Effector memory CD8-positive, alpha-beta T cell (primary cell): ENCODE measurements at regions not wholly inside any gene's neighbourhood (a gene's known extent, or its start where the extent isn't known, plus 50 kb on each side); places are given as distances from the start of the nearest gene placed in this dataset.
A peak's percentile ranks its signal among the peaks of the same experiment; 100 is the strongest.

ENCODE experiments used
- ATAC-seq: fragments of 150-1000 bp; cut with Tn5 transposase; replicated peaks from 2 replicates; pipeline ENCODE4 v1.10.0; 2021; ENCODE audit warnings: mild to moderate bottlenecking, moderate library complexity
- DNase-seq, 3 experiments: peaks; one replicate each; pipeline ENCODE4 v3.0.0; 2021
- H3K27ac Mint-ChIP-seq, 2 donors: one replicate each; pipeline ENCODE4 v1.8.0; 2022; ENCODE audit warnings: mild to moderate bottlenecking in 2 of 2, mixed read lengths in 2 of 2, moderate library complexity in 2 of 2
- H3K27me3 Mint-ChIP-seq, 2 donors: one replicate each; pipeline ENCODE4 v1.8.0; 2022; ENCODE audit warnings: mixed read lengths in 2 of 2
- H3K36me3 Mint-ChIP-seq: one replicate; pipeline ENCODE4 v1.8.0; 2022; ENCODE audit warnings: mild to moderate bottlenecking, moderate library complexity, mixed read lengths; ENCODE audit not compliant: insufficient read depth
- H3K4me1 Mint-ChIP-seq, 2 donors: one replicate each; pipeline ENCODE4 v1.8.0; 2022; ENCODE audit warnings: low read depth in 2 of 2, mixed read lengths in 2 of 2
- H3K4me3 Mint-ChIP-seq, 2 donors: one replicate each; pipeline ENCODE4 v1.8.0; 2022; ENCODE audit warnings: mild to moderate bottlenecking in 2 of 2, mixed read lengths in 2 of 2, moderate library complexity in 2 of 2
- H3K9me3 Mint-ChIP-seq, 2 donors: one replicate each; pipeline ENCODE4 v1.8.0; 2022; ENCODE audit warnings: mixed read lengths in 2 of 2

GRCh38 chr14:65318636-65319506, 93.7 kb upstream of the FUT8 start:
- Mint-ChIP-seq H3K36me3 (no peaks in the 10 kb centered on the region), H3K27me3 (no peaks in the 10 kb centered on the region), H3K27ac (no peak overlapping the region), H3K9me3 (no peaks in the 10 kb centered on the region), H3K4me3 (no peak overlapping the region), H3K4me1 (peaks cover 0 to 3% of the 10 kb centered on the region in 2 donors)
- ATAC-seq (peak; percentile 31), DNase-seq (no peak)

GRCh38 chr14:65320661-65321308, 91.7 kb upstream of the FUT8 start:
- Mint-ChIP-seq H3K4me3 (no peak overlapping the region), H3K27ac (no peak overlapping the region), H3K9me3 (no peaks in the 10 kb centered on the region), H3K4me1 (peaks cover 0 to 3% of the 10 kb centered on the region in 2 donors), H3K27me3 (no peaks in the 10 kb centered on the region), H3K36me3 (no peaks in the 10 kb centered on the region)
- DNase-seq: no peak
- ATAC-seq: no peak

GRCh38 chr14:65321370-65321875, 91.1 kb upstream of the FUT8 start:
- H3K4me3 Mint-ChIP-seq: no peak overlapping the region
- H3K4me1 Mint-ChIP-seq: peaks cover 0 to 3% of the 10 kb centered on the region in 2 donors
- H3K27me3 Mint-ChIP-seq: no peaks in the 10 kb centered on the region
- no peaks in the 10 kb centered on the region for H3K9me3 Mint-ChIP-seq
- no peak overlapping the region for H3K27ac Mint-ChIP-seq
- no peak for DNase-seq
- H3K36me3 Mint-ChIP-seq: no peaks in the 10 kb centered on the region
- no peak for ATAC-seq

DNA sequence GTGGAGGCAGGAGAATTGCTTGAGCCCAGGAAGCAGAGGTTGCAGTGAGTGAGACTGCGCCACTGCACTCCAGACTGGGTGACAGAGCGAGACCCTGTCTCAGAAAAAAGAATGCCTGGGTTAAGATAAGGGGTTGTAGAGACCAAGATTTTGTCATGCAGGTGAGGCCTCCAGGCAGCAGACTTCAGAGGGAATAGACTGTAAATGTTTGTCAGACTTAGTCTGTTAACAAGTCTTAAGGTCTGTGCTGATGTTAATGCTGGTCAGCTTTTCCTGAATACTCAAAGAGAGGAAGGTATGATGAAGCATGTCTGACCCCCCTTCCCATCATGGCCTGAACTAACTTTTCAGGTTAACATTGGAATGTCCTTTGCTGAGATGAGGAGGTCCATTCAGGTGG, 83.0 kb upstream of the FUT8 start:
- ATAC-seq: no peak
- H3K27ac Mint-ChIP-seq: no peak overlapping the region
- H3K9me3 Mint-ChIP-seq: no peaks in the 10 kb centered on the region

DNA sequence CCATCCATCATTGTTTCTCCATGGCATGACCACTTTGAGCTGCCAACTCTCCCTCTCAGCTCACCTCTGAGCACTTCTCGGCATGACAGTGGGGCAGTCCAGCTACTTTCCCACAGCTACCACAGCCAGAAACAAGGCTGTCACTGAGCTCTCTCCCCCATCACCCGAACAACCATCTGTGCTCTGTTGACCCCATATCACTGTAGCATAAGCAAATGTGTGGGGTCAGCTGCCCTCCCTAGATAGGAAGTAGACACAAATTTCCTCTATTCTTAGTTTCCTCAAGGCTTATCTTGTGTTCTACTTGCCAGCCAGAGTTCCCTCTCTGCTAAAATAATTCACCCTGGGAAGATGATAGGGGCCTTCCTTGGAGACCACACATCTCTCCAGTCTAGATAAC, 82.6 kb upstream of the FUT8 start:
- ATAC-seq: no peak
- Mint-ChIP-seq H3K9me3 (no peaks in the 10 kb centered on the region), H3K27me3 (no peaks in the 10 kb centered on the region), H3K4me1 (no peaks in the 10 kb centered on the region), H3K4me3 (no peak overlapping the region), H3K27ac (no peak overlapping the region), H3K36me3 (no peaks in the 10 kb centered on the region)
- no peak for DNase-seq

More for the DNA sequence above, 83.0 kb upstream of the FUT8 start:
- no peaks in the 10 kb centered on the region for H3K27me3 Mint-ChIP-seq
- H3K4me3 Mint-ChIP-seq: no peak overlapping the region
- H3K4me1 Mint-ChIP-seq: no peaks in the 10 kb centered on the region
- no peaks in the 10 kb centered on the region for H3K36me3 Mint-ChIP-seq
- DNase-seq: no peak

- Mint-ChIP-seq H3K27me3 (no peaks in the 10 kb centered on the region), H3K9me3 (no peaks in the 10 kb centered on the region), H3K36me3 (no peaks in the 10 kb centered on the region), H3K4me3 (no peak overlapping the region), H3K4me1 (no peaks in the 10 kb centered on the region), H3K27ac (no peak overlapping the region)
- DNase-seq (no peak), ATAC-seq (no peak)
Observed at GRCh38 chr14:65330416-65330815, 82.1 kb upstream of the FUT8 start.

DNA sequence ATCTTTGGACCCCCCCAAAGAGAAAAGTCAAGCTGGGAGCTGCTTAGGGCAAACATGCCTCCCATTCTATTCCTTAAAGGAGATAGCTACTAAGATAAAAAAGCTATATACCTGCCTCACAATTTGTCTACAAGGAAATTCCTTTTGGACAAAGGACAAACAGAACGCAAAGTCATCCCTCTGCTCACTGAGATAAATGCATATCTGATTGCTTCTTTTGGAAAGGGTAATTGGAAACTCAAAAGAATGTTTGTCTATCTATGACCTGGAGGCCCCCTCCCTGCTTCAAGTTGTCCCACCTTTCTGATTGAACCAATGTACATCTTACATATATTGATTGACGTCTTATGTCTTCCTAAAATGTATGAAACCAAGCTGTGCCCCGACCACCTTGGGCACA, 80.9 kb upstream of the FUT8 start:
- no peaks in the 10 kb centered on the region for H3K9me3 Mint-ChIP-seq
- no peak for DNase-seq
- H3K4me3 Mint-ChIP-seq: no peak overlapping the region
- H3K4me1 Mint-ChIP-seq: no peaks in the 10 kb centered on the region
- no peak overlapping the region for H3K27ac Mint-ChIP-seq
- H3K36me3 Mint-ChIP-seq: no peaks in the 10 kb centered on the region
- ATAC-seq: no peak
- H3K27me3 Mint-ChIP-seq: no peaks in the 10 kb centered on the region

DNA sequence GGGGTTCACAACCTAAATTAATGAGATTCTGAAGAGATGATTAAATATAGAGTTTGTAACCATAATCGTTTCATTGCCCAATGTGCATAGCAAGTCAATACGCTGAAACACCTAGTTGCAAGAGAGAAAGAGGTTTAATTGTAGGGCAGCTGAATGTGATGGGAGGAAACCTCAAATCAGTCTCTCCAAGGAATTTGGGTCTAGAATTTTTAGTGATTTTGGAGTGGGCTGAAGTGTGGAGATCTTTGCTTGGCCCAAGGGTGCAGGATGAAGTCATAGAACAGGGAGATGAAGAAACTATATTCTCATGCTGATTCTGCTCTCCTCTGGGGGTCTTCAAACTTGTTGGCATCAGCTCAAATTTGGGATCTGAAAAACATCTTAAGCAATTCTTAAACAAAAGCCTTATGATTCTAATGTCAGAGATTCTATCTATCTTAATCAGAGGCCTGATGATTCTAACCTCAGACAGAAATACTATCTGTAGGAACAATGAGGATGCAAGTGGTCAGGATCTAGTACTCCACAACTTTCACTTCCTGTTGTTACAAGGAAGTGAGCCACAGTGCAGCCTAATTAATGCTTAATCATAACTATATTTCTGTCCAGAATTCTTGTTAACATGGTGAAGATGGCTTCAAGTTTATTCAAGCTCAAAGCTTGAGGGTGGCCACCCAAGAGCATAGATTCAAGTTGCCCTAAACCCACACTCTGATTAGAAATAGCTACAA, 80.2 kb upstream of the FUT8 start:
- Mint-ChIP-seq H3K4me1 (no peaks in the 10 kb centered on the region), H3K4me3 (no peak overlapping the region), H3K27ac (no peak overlapping the region), H3K36me3 (no peaks in the 10 kb centered on the region), H3K27me3 (no peaks in the 10 kb centered on the region), H3K9me3 (no peaks in the 10 kb centered on the region)
- ATAC-seq (no peak), DNase-seq (no peak)

GRCh38 chr14:65333943-65334687, 78.4 kb upstream of the FUT8 start:
- no peaks in the 10 kb centered on the region for H3K4me1 Mint-ChIP-seq
- H3K36me3 Mint-ChIP-seq: no peaks in the 10 kb centered on the region
- no peak overlapping the region for H3K27ac Mint-ChIP-seq
- H3K9me3 Mint-ChIP-seq: no peaks in the 10 kb centered on the region
- no peak overlapping the region for H3K4me3 Mint-ChIP-seq
- DNase-seq (no peak), ATAC-seq (no peak)
- H3K27me3 Mint-ChIP-seq: no peaks in the 10 kb centered on the region

DNA sequence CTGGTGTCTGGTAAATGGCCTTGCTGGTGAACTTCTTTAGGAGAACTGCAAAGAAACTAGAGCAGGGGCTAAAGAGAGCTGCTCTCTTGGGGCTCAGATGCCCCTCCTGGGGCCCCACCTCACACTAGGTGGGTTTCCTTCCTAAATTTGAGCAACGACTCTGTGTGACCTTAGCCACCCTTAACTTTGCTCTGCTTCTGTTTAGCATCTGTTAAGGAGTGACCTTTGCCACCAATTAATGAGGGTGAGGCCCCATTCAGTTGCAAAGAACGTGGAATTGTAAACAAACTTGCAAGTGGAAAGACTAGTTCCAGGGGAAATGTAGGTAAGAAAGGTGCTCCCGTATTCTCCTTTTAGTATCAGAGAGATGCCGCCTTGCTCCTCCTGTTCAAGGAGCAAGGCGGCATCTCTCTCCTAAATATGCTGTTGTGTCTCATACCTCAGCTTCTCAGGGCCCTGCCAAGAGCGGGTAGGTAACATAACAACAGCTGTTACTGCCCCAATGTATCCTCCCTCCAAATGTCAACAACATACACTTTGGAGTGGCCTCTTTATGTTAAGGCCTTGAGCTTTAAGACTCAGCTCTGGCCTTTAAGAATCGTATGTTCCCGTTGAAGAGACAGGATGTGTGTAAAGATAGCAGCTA, 77.6 kb upstream of the FUT8 start:
- ATAC-seq (no peak), DNase-seq (no peak)
- Mint-ChIP-seq H3K4me3 (no peak overlapping the region), H3K4me1 (no peaks in the 10 kb centered on the region), H3K27ac (no peak overlapping the region), H3K27me3 (no peaks in the 10 kb centered on the region), H3K36me3 (no peaks in the 10 kb centered on the region), H3K9me3 (no peaks in the 10 kb centered on the region)

- Mint-ChIP-seq H3K27ac (no peak overlapping the region), H3K4me1 (no peaks in the 10 kb centered on the region), H3K27me3 (no peaks in the 10 kb centered on the region), H3K4me3 (no peak overlapping the region), H3K9me3 (no peaks in the 10 kb centered on the region), H3K36me3 (no peaks in the 10 kb centered on the region)
- DNase-seq (no peak), ATAC-seq (no peak)
Observed at GRCh38 chr14:65335411-65335947, 77.1 kb upstream of the FUT8 start.

DNA sequence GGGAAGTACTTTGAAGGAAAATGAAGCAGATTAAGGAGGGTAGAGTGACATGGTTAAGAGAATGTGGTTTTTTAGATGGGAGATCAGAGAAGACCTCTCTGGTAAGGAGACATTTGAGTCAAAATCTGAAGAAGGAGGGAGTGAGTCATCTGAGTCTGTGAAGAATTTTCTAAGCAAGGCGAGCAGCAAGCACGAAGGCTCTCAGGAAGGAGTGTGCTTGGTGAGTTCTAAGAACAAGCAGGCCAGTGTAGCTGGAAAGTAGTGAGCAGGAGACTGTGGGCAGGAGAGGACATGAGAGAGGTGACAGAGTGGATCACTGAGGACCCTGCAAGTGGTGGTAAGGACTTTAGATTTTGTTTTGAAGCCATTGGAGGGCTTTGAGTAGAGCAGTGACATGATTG, 76.3 kb upstream of the FUT8 start:
- DNase-seq: no peak
- no peak for ATAC-seq
- Mint-ChIP-seq H3K4me3 (no peak overlapping the region), H3K27me3 (no peaks in the 10 kb centered on the region), H3K4me1 (no peaks in the 10 kb centered on the region), H3K9me3 (no peaks in the 10 kb centered on the region), H3K36me3 (no peaks in the 10 kb centered on the region), H3K27ac (no peak overlapping the region)
